ENCODE measurements at regions not wholly inside any gene's neighbourhood (a gene's known extent, or its start where the extent isn't known, plus 50 kb on each side); places are given as distances from the start of the nearest gene placed in this dataset.
"Not testable (repeated sequence)": the region's sequence is repeated elsewhere in the genome, so short reads cannot be mapped to it uniquely, and the experiment has no call there.

- no peak for DNase-seq (ENCODE audit: low spot score)
- H3K4me3 Mint-ChIP-seq, result no peak overlapping the region
- intact Hi-C loops (cut with micrococcal nuclease), result no loop called here
- H3K27ac Mint-ChIP-seq, result no peak overlapping the region
- peaks cover 41% of the 10 kb centered on the region for H3K9me3 Mint-ChIP-seq
- H3K4me1 Mint-ChIP-seq (ENCODE audit: low read depth), result peaks cover 45% of the 10 kb centered on the region
- H3K27me3 Mint-ChIP-seq (ENCODE audit: insufficient read depth), result no peaks in the 10 kb centered on the region
- peaks cover 23% of the 10 kb centered on the region for H3K36me3 Mint-ChIP-seq (ENCODE audit: low read depth)
Observed at GRCh38 chr7:157476201-157476600, 139.4 kb downstream of the DNAJB6 start.

GRCh38 chr7:157476654-157477549, 140.1 kb downstream of the DNAJB6 start:
- intact Hi-C loops (cut with micrococcal nuclease), result no loop called here
- Mint-ChIP-seq H3K4me1 (ENCODE audit: low read depth) (peaks cover 38% of the 10 kb centered on the region), H3K4me3 (no peak overlapping the region), H3K9me3 (peaks cover 39% of the 10 kb centered on the region), H3K36me3 (ENCODE audit: low read depth) (peaks cover 20% of the 10 kb centered on the region), H3K27me3 (ENCODE audit: insufficient read depth) (no peaks in the 10 kb centered on the region), H3K27ac (no peak overlapping the region)
- no peak for DNase-seq (ENCODE audit: low spot score)

GRCh38 chr7:157477550-157478212, 140.9 kb downstream of the DNAJB6 start:
- intact Hi-C loops (cut with micrococcal nuclease), result loop anchor here (1.0 kb wide), 1 partner anchor 13 kb away; no protein-coding TSS in a partner anchor
- no peak for DNase-seq (ENCODE audit: low spot score)
- no peaks in the 10 kb centered on the region for H3K27me3 Mint-ChIP-seq (ENCODE audit: insufficient read depth)

GRCh38 chr7:157478611-157479010, 141.8 kb downstream of the DNAJB6 start:
- Mint-ChIP-seq H3K4me3 (peak overlapping the region; percentile 3), H3K27ac (peak overlapping the region; percentile 65), H3K9me3 (peaks cover 25% of the 10 kb centered on the region), H3K4me1 (ENCODE audit: low read depth) (peaks cover 25% of the 10 kb centered on the region)
- not testable (repeated sequence) for H3K36me3 Mint-ChIP-seq (ENCODE audit: low read depth); H3K27me3 Mint-ChIP-seq (ENCODE audit: insufficient read depth); DNase-seq (ENCODE audit: low spot score)
- intact Hi-C loops (cut with micrococcal nuclease), result loop anchor here (1.0 kb wide), 1 partner anchor 12 kb away; no protein-coding TSS in a partner anchor

More at GRCh38 chr7:157477550-157478212, 140.9 kb downstream of the DNAJB6 start:
- Mint-ChIP-seq H3K4me3 (peak overlapping the region; percentile 19), H3K36me3 (ENCODE audit: low read depth) (peaks cover 17% of the 10 kb centered on the region), H3K9me3 (peaks cover 34% of the 10 kb centered on the region), H3K4me1 (ENCODE audit: low read depth) (peaks cover 32% of the 10 kb centered on the region), H3K27ac (peak overlapping the region; percentile 67)

- Mint-ChIP-seq H3K4me3 (no peak overlapping the region), H3K9me3 (peaks cover 20% of the 10 kb centered on the region), H3K4me1 (ENCODE audit: low read depth) (peaks cover 25% of the 10 kb centered on the region), H3K36me3 (ENCODE audit: low read depth) (peaks cover 5% of the 10 kb centered on the region), H3K27ac (peak overlapping the region; percentile 59), H3K27me3 (ENCODE audit: insufficient read depth) (no peaks in the 10 kb centered on the region)
- no peak for DNase-seq (ENCODE audit: low spot score)
- intact Hi-C loops (cut with micrococcal nuclease), result no loop called here
Observed at GRCh38 chr7:157479326-157479725, 142.5 kb downstream of the DNAJB6 start.

GRCh38 chr7:157480371-157481050, 143.7 kb downstream of the DNAJB6 start:
- Mint-ChIP-seq H3K27ac (no peak overlapping the region), H3K27me3 (ENCODE audit: insufficient read depth) (peaks cover 3% of the 10 kb centered on the region), H3K36me3 (ENCODE audit: low read depth) (peaks cover 1% of the 10 kb centered on the region), H3K4me3 (no peak overlapping the region), H3K4me1 (ENCODE audit: low read depth) (peaks cover 36% of the 10 kb centered on the region), H3K9me3 (peaks cover 12% of the 10 kb centered on the region)
- intact Hi-C loops (cut with micrococcal nuclease), result no loop called here
- DNase-seq (ENCODE audit: low spot score), result no peak

- no peak for DNase-seq (ENCODE audit: low spot score)
- intact Hi-C loops (cut with micrococcal nuclease), result no loop called here
- H3K27me3 Mint-ChIP-seq (ENCODE audit: insufficient read depth), result peaks cover 8% of the 10 kb centered on the region
- H3K4me3 Mint-ChIP-seq, result no peak overlapping the region
- peaks cover 3% of the 10 kb centered on the region for H3K9me3 Mint-ChIP-seq
- H3K4me1 Mint-ChIP-seq (ENCODE audit: low read depth), result peaks cover 39% of the 10 kb centered on the region
- H3K27ac Mint-ChIP-seq, result no peak overlapping the region
- H3K36me3 Mint-ChIP-seq (ENCODE audit: low read depth), result peaks cover 1% of the 10 kb centered on the region
Observed at GRCh38 chr7:157481389-157481788, 144.6 kb downstream of the DNAJB6 start.

GRCh38 chr7:157482025-157482424, 145.2 kb downstream of the DNAJB6 start:
- Mint-ChIP-seq H3K27me3 (ENCODE audit: insufficient read depth) (peaks cover 10% of the 10 kb centered on the region), H3K27ac (no peak overlapping the region), H3K36me3 (ENCODE audit: low read depth) (peaks cover 1% of the 10 kb centered on the region), H3K4me1 (ENCODE audit: low read depth) (peaks cover 43% of the 10 kb centered on the region), H3K4me3 (no peak overlapping the region), H3K9me3 (peaks cover 3% of the 10 kb centered on the region)
- intact Hi-C loops (cut with micrococcal nuclease), result no loop called here
- DNase-seq (ENCODE audit: low spot score), result no peak

GRCh38 chr7:157482517-157483087, 145.8 kb downstream of the DNAJB6 start:
- H3K4me1 Mint-ChIP-seq (ENCODE audit: low read depth), result peaks cover 38% of the 10 kb centered on the region
- H3K27ac Mint-ChIP-seq, result no peak overlapping the region
- H3K27me3 Mint-ChIP-seq (ENCODE audit: insufficient read depth), result peaks cover 10% of the 10 kb centered on the region
- H3K9me3 Mint-ChIP-seq, result peaks cover 3% of the 10 kb centered on the region
- DNase-seq (ENCODE audit: low spot score), result no peak
- intact Hi-C loops (cut with micrococcal nuclease), result no loop called here
- H3K36me3 Mint-ChIP-seq (ENCODE audit: low read depth), result peaks cover 1% of the 10 kb centered on the region
- H3K4me3 Mint-ChIP-seq, result no peak overlapping the region

- no peak for DNase-seq (ENCODE audit: low spot score)
- Mint-ChIP-seq H3K4me3 (no peak overlapping the region), H3K27ac (no peak overlapping the region), H3K4me1 (ENCODE audit: low read depth) (peaks cover 28% of the 10 kb centered on the region), H3K36me3 (ENCODE audit: low read depth) (no peaks in the 10 kb centered on the region), H3K9me3 (peaks cover 3% of the 10 kb centered on the region), H3K27me3 (ENCODE audit: insufficient read depth) (peaks cover 10% of the 10 kb centered on the region)
- intact Hi-C loops (cut with micrococcal nuclease), result no loop called here
Observed at GRCh38 chr7:157483515-157483914, 146.7 kb downstream of the DNAJB6 start.

- H3K27ac Mint-ChIP-seq, result no peak overlapping the region
- no peak overlapping the region for H3K4me3 Mint-ChIP-seq
- peaks cover 3% of the 10 kb centered on the region for H3K9me3 Mint-ChIP-seq
- peaks cover 10% of the 10 kb centered on the region for H3K27me3 Mint-ChIP-seq (ENCODE audit: insufficient read depth)
- no peak for DNase-seq (ENCODE audit: low spot score)
- intact Hi-C loops (cut with micrococcal nuclease), result no loop called here
- H3K36me3 Mint-ChIP-seq (ENCODE audit: low read depth), result no peaks in the 10 kb centered on the region
- peaks cover 24% of the 10 kb centered on the region for H3K4me1 Mint-ChIP-seq (ENCODE audit: low read depth)
Observed at GRCh38 chr7:157483971-157484410, 147.2 kb downstream of the DNAJB6 start.

- Mint-ChIP-seq H3K27me3 (ENCODE audit: insufficient read depth) (peaks cover 10% of the 10 kb centered on the region), H3K36me3 (ENCODE audit: low read depth) (no peaks in the 10 kb centered on the region), H3K4me1 (ENCODE audit: low read depth) (peaks cover 18% of the 10 kb centered on the region), H3K4me3 (no peak overlapping the region), H3K9me3 (no peaks in the 10 kb centered on the region), H3K27ac (no peak overlapping the region)
- DNase-seq (ENCODE audit: low spot score), result no peak
- intact Hi-C loops (cut with micrococcal nuclease), result no loop called here
Observed at GRCh38 chr7:157484411-157485081, 147.7 kb downstream of the DNAJB6 start.
